Suprapubic skin (tissue), 4 donors: ENCODE measurements at regions not wholly inside any gene's neighbourhood (a gene's known extent, or its start where the extent isn't known, plus 50 kb on each side); places are given as distances from the start of the nearest gene placed in this dataset.
"Not testable (repeated sequence)": the region's sequence is repeated elsewhere in the genome, so short reads cannot be mapped to it uniquely, and the experiment has no call there.

ENCODE experiments used
- CTCF ChIP-seq, 2 donors: fragments of 200-600 bp in 1 of 2; fragments of 450-650 bp in 1 of 2; sonication (generic) in 1 of 2; IDR thresholded peaks; one replicate each; pipeline ENCODE4 v1.5.1; 2016 to 2019; ENCODE audit warnings: antibody characterized with exemption in 2 of 2, mild to moderate bottlenecking in 1 of 2, moderate library complexity in 1 of 2
- EP300 ChIP-seq: sonication (generic); formaldehyde crosslinking; IDR thresholded peaks from one replicate; pipeline ENCODE4 v1.6.1; 2017; ENCODE audit warnings: antibody characterized with exemption
- POLR2A ChIP-seq, 2 donors: fragments of 450-650 bp; IDR thresholded peaks; one replicate each; pipeline ENCODE4 v1.6.1; 2017; ENCODE audit warnings: antibody characterized with exemption in 2 of 2, mild to moderate bottlenecking in 2 of 2, moderate library complexity in 2 of 2
- POLR2AphosphoS5 ChIP-seq, 3 donors: sonication (generic); formaldehyde crosslinking; IDR thresholded peaks; one replicate each; pipeline ENCODE4 v1.6.1; 2017; ENCODE audit warnings: antibody characterized with exemption in 3 of 3

GRCh38 chr20:47977789-47978252 is 192.5 kb upstream of the SULF2 start:
- TF ChIP-seq POLR2A (IDR thresholded peaks at IDR 0.05); CTCF (IDR thresholded peaks at IDR 0.05); POLR2AphosphoS5 (IDR thresholded peaks at IDR 0.05); EP300: not testable (repeated sequence)
